Common myeloid progenitor, CD34-positive (primary cell): ENCODE measurements at regions not wholly inside any gene's neighbourhood (a gene's known extent, or its start where the extent isn't known, plus 50 kb on each side); places are given as distances from the start of the nearest gene placed in this dataset.
A peak's percentile ranks its signal among the peaks of the same experiment; 100 is the strongest.
"Not testable (repeated sequence)": the region's sequence is repeated elsewhere in the genome, so short reads cannot be mapped to it uniquely, and the experiment has no call there.

Experiments used
- CTCF ChIA-PET: fragments of 350-600 bp; sonication (Branson Sonifier 250); formaldehyde crosslinking; loops from one replicate; lab custom pipeline; 2021; ENCODE audit warnings: antibody characterized with exemption; lab: Charles Lee
- POLR2A ChIA-PET: fragments of 350-600 bp; sonication (Branson Sonifier 250); formaldehyde crosslinking; loops from one replicate; lab custom pipeline; 2021; ENCODE audit warnings: antibody characterized with exemption; lab: Charles Lee
- DNase-seq, 3 donors: peaks; one replicate each; pipeline versions ENCODE4 v3.0.0 to v3.0.0-alpha.2; 2013
- H3K27ac ChIP-seq, 2 experiments: 1 replicate in 1 of 2; 2 replicates in 1 of 2; pipeline ENCODE4 v1.7.0; 2013; ENCODE audit warnings: inconsistent platforms in 2 of 2, low read length in 2 of 2, mild to moderate bottlenecking in 2 of 2, low read depth in 1 of 2, moderate library complexity in 1 of 2; ENCODE audit not compliant: severe bottlenecking in 2 of 2, insufficient read depth in 1 of 2, poor library complexity in 1 of 2
- H3K27me3 ChIP-seq, 5 experiments: replicated peaks in 2 of 5; 1 replicate in 3 of 5; 2 replicates in 2 of 5; pipeline versions ENCODE4 v1.6.1 to v1.7.0; 2013; ENCODE audit warnings: low read length in 4 of 5, mild to moderate bottlenecking in 2 of 5, moderate library complexity in 2 of 5, inconsistent platforms in 1 of 5; ENCODE audit not compliant: insufficient read depth in 5 of 5, control insufficient read depth in 4 of 5
- H3K36me3 ChIP-seq, 4 experiments: 1 replicate in 2 of 4; 2 replicates in 2 of 4; pipeline versions ENCODE4 v1.6.1 to v1.7.0; 2013; ENCODE audit warnings: low read length in 3 of 4, control low read depth in 1 of 4, mild to moderate bottlenecking in 1 of 4; ENCODE audit not compliant: control insufficient read depth in 4 of 4, insufficient read depth in 4 of 4
- H3K4me1 ChIP-seq, 4 experiments: 1 replicate in 3 of 4; 2 replicates in 1 of 4; pipeline versions ENCODE4 v1.6.1 to v1.7.1; 2013; ENCODE audit warnings: low read length in 3 of 4, mild to moderate bottlenecking in 3 of 4, control low read depth in 1 of 4, inconsistent platforms in 1 of 4, moderate library complexity in 1 of 4; ENCODE audit not compliant: control insufficient read depth in 4 of 4, insufficient read depth in 4 of 4; ENCODE audit errors: control extremely low read depth in 1 of 4
- H3K4me3 ChIP-seq, 7 experiments: 1 replicate in 4 of 7; 2 replicates in 3 of 7; pipeline versions ENCODE4 v1.5.1 to v1.7.0; 2013; ENCODE audit warnings: mild to moderate bottlenecking in 7 of 7, low read length in 6 of 7, moderate library complexity in 6 of 7, inconsistent platforms in 2 of 7, low read depth in 2 of 7, control low read depth in 1 of 7; ENCODE audit not compliant: insufficient read depth in 4 of 7, control insufficient read depth in 1 of 7; ENCODE audit errors: extremely low read depth in 1 of 7
- H3K9me3 ChIP-seq, 5 experiments: 1 replicate in 4 of 5; 2 replicates in 1 of 5; pipeline versions ENCODE4 v1.6.1 to v1.7.1; 2013; ENCODE audit warnings: low read length in 4 of 5, mild to moderate bottlenecking in 2 of 5, inconsistent platforms in 1 of 5, low read depth in 1 of 5, moderate library complexity in 1 of 5; ENCODE audit not compliant: control insufficient read depth in 4 of 5, insufficient read depth in 2 of 5; ENCODE audit errors: control extremely low read depth in 1 of 5
- WGBS: methylation state at CpG from one replicate; pipeline ENCODE4 v1.1.5; 2013; ENCODE audit not compliant: insufficient coverage; 5-methylcytosine and 5-hydroxymethylcytosine counted together

DNA sequence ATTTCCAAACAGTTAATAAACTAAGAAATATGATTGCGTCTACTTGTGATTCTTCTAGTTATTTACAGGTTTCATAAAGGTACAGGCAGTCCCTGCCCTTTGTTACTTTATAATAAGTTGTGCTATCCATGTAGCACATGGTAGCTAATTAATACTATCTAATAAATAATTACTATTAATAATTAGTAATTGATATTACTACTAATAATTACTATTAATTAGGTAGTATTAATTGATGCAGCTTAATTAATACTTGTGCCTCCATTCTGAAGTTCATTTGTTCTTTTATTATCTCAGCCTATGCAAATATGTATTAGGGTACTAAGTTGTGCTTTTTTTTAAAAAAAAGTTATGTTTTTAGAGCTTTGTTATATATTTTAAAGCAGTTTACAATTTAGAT lies 92.3 kb upstream of the TRHDE start:
- no peaks in the 10 kb centered on the region for H3K36me3 ChIP-seq
- no peaks in the 10 kb centered on the region for H3K9me3 ChIP-seq
- no peak overlapping the region for H3K4me3 ChIP-seq
- no peaks in the 10 kb centered on the region for H3K4me1 ChIP-seq
- ChIA-PET POLR2A (no interaction called here), CTCF (no interaction called here)
- no CpG with 5 or more reads among the region's 1 CpG for WGBS
- no peak overlapping the region for H3K27ac ChIP-seq
- H3K27me3 ChIP-seq: no peaks in the 10 kb centered on the region
- no peak for DNase-seq

DNA sequence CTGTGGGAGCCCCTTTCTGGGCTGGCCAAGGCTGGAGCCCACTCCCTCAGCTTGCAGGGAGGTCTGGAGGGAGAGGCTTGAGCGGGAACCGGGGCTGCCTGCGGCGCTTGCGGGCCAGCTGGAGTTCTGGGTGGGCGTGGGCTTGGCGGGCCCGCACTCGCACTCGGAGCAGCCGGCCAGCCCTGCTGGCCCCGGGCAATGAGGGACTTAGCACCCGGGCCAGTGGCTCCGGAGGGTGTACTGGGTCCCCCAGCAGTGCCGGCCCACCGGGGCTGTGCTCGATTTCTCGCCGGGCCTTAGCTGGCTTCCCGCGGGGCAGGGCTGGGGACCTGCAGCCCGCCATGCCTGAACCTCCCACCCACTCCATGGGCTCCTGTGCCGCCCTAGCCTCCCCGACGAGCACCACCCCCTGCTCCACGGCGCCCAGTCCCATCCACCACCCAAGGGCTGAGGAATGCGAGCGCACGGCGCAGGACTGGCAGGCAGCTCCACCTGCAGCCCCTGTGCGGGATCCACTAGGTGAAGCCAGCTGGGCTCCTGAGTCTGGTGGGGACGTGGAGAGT lies 87.1 kb upstream of the TRHDE start:
- POLR2A ChIA-PET, H3K4me1 ChIP-seq, H3K4me3 ChIP-seq, DNase-seq, CTCF ChIA-PET, H3K27ac ChIP-seq, H3K27me3 ChIP-seq, H3K36me3 ChIP-seq, H3K9me3 ChIP-seq: not testable (repeated sequence)
- 95% methylated on average over 20 of the region's 33 CpGs for WGBS

GRCh38 chr12:72189266-72189665 lies 82.9 kb upstream of the TRHDE start:
- Histone ChIP-seq H3K4me1 (no peaks in the 10 kb centered on the region), H3K9me3 (peaks cover 0 to under 1% (median 0%) of the 10 kb centered on the region in 5 experiments), H3K36me3 (no peaks in the 10 kb centered on the region), H3K4me3 (no peak overlapping the region), H3K27ac (no peak overlapping the region), H3K27me3 (no peaks in the 10 kb centered on the region)
- POLR2A ChIA-PET: no interaction called here
- CTCF ChIA-PET: no interaction called here
- no peak for DNase-seq
- 100% methylated on average over 1 of the region's 1 CpG for WGBS

DNA sequence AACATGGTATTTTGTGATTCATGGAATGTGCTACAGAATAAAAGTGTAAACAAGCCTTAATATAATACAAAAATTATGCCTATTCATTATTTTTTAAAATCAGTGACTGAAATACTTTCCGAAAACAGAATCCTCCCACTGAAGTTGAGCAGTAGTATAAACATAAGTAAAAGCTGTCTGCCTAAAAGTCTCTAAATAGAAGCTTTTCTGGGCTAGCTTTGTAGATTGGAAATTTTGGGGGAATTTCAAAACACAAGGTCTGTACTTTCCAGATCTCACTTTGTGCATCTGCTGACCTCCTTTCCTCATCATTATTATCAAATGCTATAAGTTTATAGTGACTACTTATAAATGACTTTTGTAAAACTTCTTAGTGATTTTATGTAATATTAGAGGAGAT lies 80.4 kb upstream of the TRHDE start:
- no peak overlapping the region for H3K27ac ChIP-seq
- DNase-seq: no peak
- H3K9me3 ChIP-seq: peaks cover 0 to 7% (median 0%) of the 10 kb centered on the region in 5 experiments
- POLR2A ChIA-PET: no interaction called here
- H3K4me1 ChIP-seq: no peaks in the 10 kb centered on the region
- H3K4me3 ChIP-seq: no peak overlapping the region
- CTCF ChIA-PET: no interaction called here
- no peaks in the 10 kb centered on the region for H3K36me3 ChIP-seq
- H3K27me3 ChIP-seq: no peaks in the 10 kb centered on the region
- WGBS: no CpG with 5 or more reads among the region's 1 CpG

GRCh38 chr12:72197790-72198189 lies 74.4 kb upstream of the TRHDE start:
- Histone ChIP-seq H3K4me1 (no peaks in the 10 kb centered on the region), H3K27ac (no peak overlapping the region), H3K36me3 (no peaks in the 10 kb centered on the region), H3K4me3 (no peak overlapping the region), H3K9me3 (peaks cover 0 to 7% (median 0%) of the 10 kb centered on the region in 5 experiments), H3K27me3 (no peaks in the 10 kb centered on the region)
- peak in 2 of 3 donors; percentile 56 to 71 for DNase-seq
- no CpG with 5 or more reads among the region's 1 CpG for WGBS
- ChIA-PET CTCF (no interaction called here), POLR2A (no interaction called here)

GRCh38 chr12:72201457-72201856 lies 70.7 kb upstream of the TRHDE start:
- no peak overlapping the region for H3K4me3 ChIP-seq
- no peaks in the 10 kb centered on the region for H3K27me3 ChIP-seq
- H3K9me3 ChIP-seq: peaks cover 0 to 2% (median 0%) of the 10 kb centered on the region in 5 experiments
- no peaks in the 10 kb centered on the region for H3K4me1 ChIP-seq
- DNase-seq: no peak
- WGBS: 100% methylated on average over 1 of the region's 1 CpG
- H3K27ac ChIP-seq: no peak overlapping the region
- ChIA-PET POLR2A (no interaction called here), CTCF (no interaction called here)
- no peaks in the 10 kb centered on the region for H3K36me3 ChIP-seq

DNA sequence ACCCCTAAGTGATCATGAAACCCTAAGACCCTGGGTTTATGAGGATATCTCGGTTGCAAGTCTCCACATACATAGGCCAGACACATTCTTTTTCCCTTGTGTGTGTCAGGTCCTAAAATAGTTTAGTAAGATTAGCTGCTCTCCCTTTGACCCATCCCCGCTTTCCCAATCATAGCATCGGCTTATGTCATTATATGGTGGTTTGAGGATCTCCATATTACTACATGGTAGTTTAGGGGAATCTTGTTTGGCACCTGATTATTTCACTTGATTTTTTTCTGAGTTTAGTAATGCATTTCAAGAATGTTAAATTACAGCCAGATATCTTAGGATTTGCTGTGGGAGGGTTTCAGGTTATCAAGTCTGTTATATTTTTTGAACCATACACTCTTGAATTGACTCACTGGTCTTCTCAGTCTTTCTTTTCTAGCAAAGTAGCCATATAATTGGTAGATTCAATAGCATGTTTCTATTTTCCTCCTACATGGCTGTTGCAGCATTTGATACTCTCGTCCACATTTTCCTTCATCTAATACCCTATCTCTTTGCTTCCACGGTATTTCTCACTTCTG lies 68.3 kb upstream of the TRHDE start:
- Histone ChIP-seq H3K4me3 (no peak overlapping the region), H3K9me3 (peaks cover 0 to 2% (median 0%) of the 10 kb centered on the region in 5 experiments), H3K27ac (no peak overlapping the region), H3K27me3 (no peaks in the 10 kb centered on the region), H3K4me1 (no peaks in the 10 kb centered on the region), H3K36me3 (no peaks in the 10 kb centered on the region)
- 91% methylated on average over 2 of the region's 5 CpGs for WGBS
- CTCF ChIA-PET: no interaction called here
- DNase-seq: no peak
- POLR2A ChIA-PET: no interaction called here
